Endometrium (tissue), 2 donors: ENCODE measurements at regions not wholly inside any gene's neighbourhood (a gene's known extent, or its start where the extent isn't known, plus 50 kb on each side); places are given as distances from the start of the nearest gene placed in this dataset.

Source experiments
- FAIRE-seq: peaks from 2 replicates; lab custom pipeline; 2012; peaks lifted over from hg19 to GRCh38; lab: Jason Lieb, UNC
- donor health status: control.
- donor health status: control.

- no peak for FAIRE-seq
These were observed 127.0 kb upstream of the GATB start for GRCh38 chr4:151887816-151888180.

- no peak for FAIRE-seq
These were observed 126.4 kb upstream of the GATB start for GRCh38 chr4:151887031-151887815.

- FAIRE-seq = no peak
These were observed 124.3 kb upstream of the GATB start for GRCh38 chr4:151885123-151885522.

- no peak for FAIRE-seq
These were observed 122.9 kb upstream of the GATB start for GRCh38 chr4:151883747-151884146.

- FAIRE-seq = no peak
These were observed 121.4 kb upstream of the GATB start for GRCh38 chr4:151882072-151882803.

GRCh38 chr4:151879705-151880445, 119.1 kb upstream of the GATB start:
- no peak for FAIRE-seq

- FAIRE-seq = no peak
These were observed 115.7 kb upstream of the GATB start for GRCh38 chr4:151876381-151876988.

GRCh38 chr4:151874328-151874727, 113.5 kb upstream of the GATB start:
- FAIRE-seq = no peak

GRCh38 chr4:151866592-151866918, 105.7 kb upstream of the GATB start:
- no peak for FAIRE-seq

- no peak for FAIRE-seq
These were observed 105.2 kb upstream of the GATB start for GRCh38 chr4:151865744-151866591.

- FAIRE-seq = no peak
These were observed 104.5 kb upstream of the GATB start for GRCh38 chr4:151865312-151865711.

- FAIRE-seq = no peak
These were observed 103.3 kb upstream of the GATB start for GRCh38 chr4:151864068-151864467.

GRCh38 chr4:151862766-151863165, 102.0 kb upstream of the GATB start:
- FAIRE-seq = no peak

GRCh38 chr4:151860561-151861093, 99.8 kb upstream of the GATB start:
- no peak for FAIRE-seq

GRCh38 chr4:151859641-151860040, 98.8 kb upstream of the GATB start:
- no peak for FAIRE-seq

GRCh38 chr4:151858356-151858755, 97.5 kb upstream of the GATB start:
- no peak for FAIRE-seq

- no peak for FAIRE-seq
These were observed 96.6 kb upstream of the GATB start for GRCh38 chr4:151857368-151857767.

GRCh38 chr4:151855747-151856146, 94.9 kb upstream of the GATB start:
- FAIRE-seq = no peak

GRCh38 chr4:151854731-151855130, 93.9 kb upstream of the GATB start:
- no peak for FAIRE-seq

GRCh38 chr4:151853034-151853433, 92.2 kb upstream of the GATB start:
- no peak for FAIRE-seq

- no peak for FAIRE-seq
These were observed 91.4 kb upstream of the GATB start for GRCh38 chr4:151852202-151852601.

- no peak for FAIRE-seq
These were observed 90.5 kb upstream of the GATB start for GRCh38 chr4:151851354-151851753.
